ENCODE measurements at regions not wholly inside any gene's neighbourhood (a gene's known extent, or its start where the extent isn't known, plus 50 kb on each side); places are given as distances from the start of the nearest gene placed in this dataset.

DNA sequence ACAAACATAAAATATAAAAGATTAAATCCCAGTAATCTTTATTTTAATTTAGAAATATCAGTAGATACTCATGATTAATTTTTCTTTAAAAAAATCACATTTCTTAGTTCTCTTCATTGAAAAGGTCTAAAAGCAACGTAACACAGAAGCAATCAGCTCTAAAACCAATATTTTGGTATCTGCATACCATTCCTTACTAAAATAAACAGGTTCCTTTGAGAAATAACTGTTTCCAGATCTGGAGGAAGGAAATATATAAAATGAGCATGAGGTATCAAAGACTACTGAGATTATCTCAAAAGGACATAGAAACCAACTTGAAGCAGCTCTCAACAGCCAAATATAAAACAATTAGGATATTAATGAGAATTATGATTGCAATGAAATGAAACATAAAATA, 301.0 kb upstream of the GNAI1 start:
- TF ChIP-seq CTCF (conservative IDR thresholded peaks at IDR 0.05; ENCODE audit: low read length) = no peak
- Histone ChIP-seq H4K20me1 (ENCODE audit: insufficient read depth, low read length, poor library complexity, severe bottlenecking) (no peaks in the 10 kb centered on the region), H3K9ac (ENCODE audit: low read depth, low read length, poor library complexity, severe bottlenecking) (no peak overlapping the region), H3K36me3 (ENCODE audit: insufficient read depth, low read length) (no peaks in the 10 kb centered on the region), H2AFZ (ENCODE audit: low read length) (no peak overlapping the region), H3K27me3 (ENCODE audit: insufficient read depth, low read length, poor library complexity, severe bottlenecking) (no peaks in the 10 kb centered on the region), H3K9me3 (ENCODE audit: insufficient read depth, low read depth, low read length) (no peaks in the 10 kb centered on the region), H3F3A (ENCODE audit: low read depth) (0 out of 2 replicates have a peak, but pooled peaks cover 5% of the 10 kb centered on the region), H3K4me1 (ENCODE audit: insufficient read depth, low read length, poor library complexity, severe bottlenecking) (no peaks in the 10 kb centered on the region), H3K9me2 (replicated peaks; ENCODE audit: low read depth, low read length) (no peaks in the 10 kb centered on the region), H3K79me2 (ENCODE audit: insufficient read depth, low read length) (no peaks in the 10 kb centered on the region), H3K4me2 (ENCODE audit: low read depth, low read length, poor library complexity, severe bottlenecking) (no peak overlapping the region), H3K4me3 (ENCODE audit: low read length, poor library complexity, severe bottlenecking) (no peak overlapping the region)

GRCh38 chr7:79828866-79829265, 305.8 kb upstream of the GNAI1 start:
- H3F3A ChIP-seq (ENCODE audit: low read depth) = 0 out of 2 replicates have a peak, but pooled peaks cover 3% of the 10 kb centered on the region
- H3K9me3 ChIP-seq (ENCODE audit: insufficient read depth, low read depth, low read length) = no peaks in the 10 kb centered on the region
- H3K9me2 ChIP-seq (replicated peaks; ENCODE audit: low read depth, low read length) = no peaks in the 10 kb centered on the region; the same call in 1 of the 2 replicates
- H3K4me2 ChIP-seq (ENCODE audit: low read depth, low read length, poor library complexity, severe bottlenecking) = no peak overlapping the region
- no peaks in the 10 kb centered on the region for H3K79me2 ChIP-seq (ENCODE audit: insufficient read depth, low read length)
- H3K4me3 ChIP-seq (ENCODE audit: low read length, poor library complexity, severe bottlenecking) = no peak overlapping the region
- no peaks in the 10 kb centered on the region for H4K20me1 ChIP-seq (ENCODE audit: insufficient read depth, low read length, poor library complexity, severe bottlenecking)
- H3K36me3 ChIP-seq (ENCODE audit: insufficient read depth, low read length) = no peaks in the 10 kb centered on the region
- no peaks in the 10 kb centered on the region for H3K27me3 ChIP-seq (ENCODE audit: insufficient read depth, low read length, poor library complexity, severe bottlenecking)
- TF ChIP-seq CTCF (conservative IDR thresholded peaks at IDR 0.05; ENCODE audit: low read length) (no peak), EZH2phosphoT487 (IDR thresholded peaks at IDR 0.05; ENCODE audit: borderline replicate concordance) (no peak)
- H3K4me1 ChIP-seq (ENCODE audit: insufficient read depth, low read length, poor library complexity, severe bottlenecking) = no peaks in the 10 kb centered on the region
- no peak overlapping the region for H2AFZ ChIP-seq (ENCODE audit: low read length)
- no peak overlapping the region for H3K9ac ChIP-seq (ENCODE audit: low read depth, low read length, poor library complexity, severe bottlenecking)

DNA sequence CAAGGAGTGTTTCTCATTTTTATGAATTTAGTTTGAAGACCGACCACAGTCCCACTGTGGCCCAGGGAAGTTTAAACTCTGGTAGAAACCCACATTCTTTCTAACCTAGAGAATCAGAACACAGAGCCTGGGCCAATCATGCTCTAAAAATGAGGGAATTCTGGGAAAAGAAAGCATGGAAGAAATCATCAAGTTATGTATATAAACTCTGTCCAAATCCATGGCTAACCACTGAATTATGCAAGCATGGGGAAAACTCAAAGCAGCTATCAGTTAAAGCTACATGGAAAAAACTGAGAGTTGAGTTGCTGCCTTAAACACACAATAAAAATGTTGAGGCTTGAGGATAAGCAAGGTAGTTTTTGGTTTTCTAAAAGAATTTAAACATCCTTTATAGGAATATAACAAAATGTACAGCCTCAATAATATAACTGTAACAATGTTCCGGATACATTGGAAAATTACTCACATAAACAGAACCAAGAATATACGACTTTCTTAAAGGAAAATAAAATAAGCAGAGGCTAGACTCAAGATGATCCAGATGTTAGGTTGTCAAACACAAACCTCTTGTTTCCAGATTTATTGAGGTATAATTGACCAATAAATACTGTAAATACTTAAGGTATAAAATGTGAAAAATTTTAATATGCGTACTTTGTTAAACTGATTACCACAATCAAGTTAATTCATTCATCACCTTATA, 311.2 kb upstream of the GNAI1 start:
- no peak overlapping the region for H2AFZ ChIP-seq (ENCODE audit: low read length)
- H3K4me1 ChIP-seq (ENCODE audit: insufficient read depth, low read length, poor library complexity, severe bottlenecking) = no peaks in the 10 kb centered on the region

More for the DNA sequence above, 311.2 kb upstream of the GNAI1 start:
- no peaks in the 10 kb centered on the region for H3K36me3 ChIP-seq (ENCODE audit: insufficient read depth, low read length)
- no peaks in the 10 kb centered on the region; the same call in 1 of the 2 replicates for H3K9me2 ChIP-seq (replicated peaks; ENCODE audit: low read depth, low read length)
- no peak overlapping the region for H3K4me3 ChIP-seq (ENCODE audit: low read length, poor library complexity, severe bottlenecking)
- H3K79me2 ChIP-seq (ENCODE audit: insufficient read depth, low read length) = no peaks in the 10 kb centered on the region
- no peak overlapping the region for H3K9ac ChIP-seq (ENCODE audit: low read depth, low read length, poor library complexity, severe bottlenecking)
- TF ChIP-seq CTCF (conservative IDR thresholded peaks at IDR 0.05; ENCODE audit: low read length) (no peak), EZH2phosphoT487 (IDR thresholded peaks at IDR 0.05; ENCODE audit: borderline replicate concordance) (no peak)
- no peaks in the 10 kb centered on the region for H3F3A ChIP-seq (ENCODE audit: low read depth)
- H3K27me3 ChIP-seq (ENCODE audit: insufficient read depth, low read length, poor library complexity, severe bottlenecking) = no peaks in the 10 kb centered on the region
- no peaks in the 10 kb centered on the region for H3K9me3 ChIP-seq (ENCODE audit: insufficient read depth, low read depth, low read length)
- H3K4me2 ChIP-seq (ENCODE audit: low read depth, low read length, poor library complexity, severe bottlenecking) = no peak overlapping the region
- H4K20me1 ChIP-seq (ENCODE audit: insufficient read depth, low read length, poor library complexity, severe bottlenecking) = no peaks in the 10 kb centered on the region
